Stimulated activated CD4-positive, alpha-beta T cell treated with anti-CD3 and anti-CD28 coated beads, Interleukin-4, amount 100 ng/mL, for 24 hours (primary cell): ENCODE measurements at regions not wholly inside any gene's neighbourhood (a gene's known extent, or its start where the extent isn't known, plus 50 kb on each side); places are given as distances from the start of the nearest gene placed in this dataset.

Source experiments
- DNase-seq: peaks from one replicate; pipeline ENCODE4 v3.0.0-alpha.2; 2020

DNA sequence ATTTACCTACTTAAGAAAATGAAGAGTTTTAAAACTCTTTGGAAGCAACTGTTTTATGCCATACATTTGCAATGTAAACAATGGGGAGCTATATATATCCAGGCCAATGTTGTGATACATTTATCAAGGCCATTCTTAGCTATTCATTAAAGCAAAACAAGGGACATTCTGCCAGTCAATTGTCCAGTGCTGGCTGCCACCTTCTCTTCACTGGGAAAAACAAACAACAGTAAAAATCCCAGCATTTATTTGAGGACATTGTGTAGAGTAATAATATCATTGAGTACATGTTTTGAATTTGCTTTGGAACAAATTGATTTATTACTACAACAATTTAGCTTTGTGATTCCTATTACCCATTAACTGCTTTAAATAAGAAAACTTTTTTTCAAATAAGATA, 1107.4 kb downstream of the DTWD2 start:
- DNase-seq = no peak

DNA sequence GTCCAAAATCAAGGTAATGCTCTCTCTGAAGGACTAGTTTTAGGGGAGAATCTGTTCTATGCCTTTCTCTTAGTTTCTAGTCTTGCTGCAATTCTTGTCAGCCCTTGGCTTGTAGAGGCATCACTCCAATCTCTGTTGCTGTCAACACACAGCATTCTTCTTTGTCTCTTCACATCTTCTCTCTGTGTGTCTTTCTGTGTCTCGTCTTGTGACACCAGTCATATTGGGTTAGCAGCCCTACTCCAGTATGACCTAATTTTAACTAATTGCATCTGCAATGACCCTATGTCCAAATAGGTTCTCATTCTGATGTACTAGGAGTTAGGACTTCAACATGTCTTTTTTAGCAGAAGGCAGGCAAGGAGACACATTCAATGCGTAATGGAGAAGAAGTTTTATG, 1110.6 kb downstream of the DTWD2 start:
- no peak for DNase-seq

DNA sequence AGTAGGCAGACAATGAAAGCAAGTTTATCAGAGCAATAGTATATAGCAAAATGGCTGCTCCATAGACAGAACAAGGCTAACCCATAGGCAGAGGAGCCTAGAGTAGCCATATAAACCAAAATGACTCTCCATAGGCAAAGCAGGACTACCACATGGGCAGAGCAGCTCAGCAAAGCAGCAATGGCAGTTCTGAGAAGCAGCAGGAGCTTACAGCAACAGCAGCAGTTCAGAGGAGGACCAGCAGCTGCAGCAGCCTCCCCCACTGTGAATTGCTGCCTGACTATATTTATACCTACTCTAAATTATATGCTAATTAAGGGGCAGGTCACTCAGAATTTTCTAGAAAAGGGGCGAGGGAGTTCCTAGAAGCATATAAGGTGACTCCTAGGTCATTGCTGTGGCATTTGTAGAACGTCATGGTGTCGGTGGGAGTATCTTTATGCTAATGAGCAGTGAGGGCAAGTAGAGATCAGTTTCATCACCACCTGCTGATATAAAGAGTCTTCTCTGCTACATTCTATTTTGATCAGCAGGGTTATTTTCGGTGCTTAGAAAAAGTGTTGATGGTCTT, 1115.5 kb downstream of the DTWD2 start:
- no peak for DNase-seq

DNA sequence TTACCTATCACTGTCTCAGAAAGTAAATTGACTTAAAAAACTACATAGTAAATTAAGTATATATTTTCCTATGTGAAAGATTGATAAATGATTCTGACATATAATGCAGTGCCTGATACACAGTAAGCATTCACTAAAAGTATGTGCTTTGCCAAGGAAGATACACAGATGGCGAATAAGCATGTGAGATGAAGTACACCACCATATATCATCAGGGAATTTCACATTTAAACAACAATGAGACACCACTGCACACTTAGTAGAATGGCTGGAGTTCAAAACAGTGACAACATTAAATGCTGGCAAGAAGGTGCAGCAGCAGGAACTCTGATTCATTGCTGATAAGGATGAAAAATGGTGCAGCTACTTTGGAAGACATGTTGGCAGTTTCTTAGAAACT, 1118.8 kb downstream of the DTWD2 start:
- DNase-seq = no peak

DNA sequence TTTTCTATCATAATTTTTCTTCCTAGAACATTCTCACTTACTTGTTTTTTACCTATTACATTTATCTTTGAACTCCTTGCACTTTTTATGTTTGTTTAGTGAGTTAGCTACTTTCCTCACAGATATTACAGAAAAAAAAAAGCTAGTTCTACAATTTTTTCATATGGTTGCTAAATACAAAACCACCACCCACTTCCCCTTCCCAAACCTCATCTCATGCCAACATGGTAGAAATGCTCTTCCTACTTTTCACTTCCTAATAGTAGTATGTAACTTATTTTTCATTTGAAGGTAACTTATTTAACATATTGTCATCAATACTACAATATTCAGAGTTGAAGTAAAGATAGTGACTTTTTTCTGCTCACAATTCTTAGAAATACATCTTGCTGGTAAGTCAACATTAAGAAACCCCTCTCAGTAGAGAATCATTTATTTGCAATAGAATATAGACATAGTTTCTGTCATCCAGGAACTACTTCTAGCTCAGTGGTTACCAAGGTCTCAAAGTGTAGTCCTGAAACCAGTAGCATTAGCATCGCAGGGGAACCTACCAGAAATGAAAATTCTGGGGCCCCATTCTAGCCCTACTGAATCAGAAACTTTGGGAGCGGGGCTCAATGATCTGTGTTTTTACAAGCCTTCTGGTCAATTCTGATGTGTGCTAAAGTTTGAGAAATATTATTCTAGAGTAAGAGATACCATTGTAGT, 1124.6 kb downstream of the DTWD2 start:
- DNase-seq = no peak

DNA sequence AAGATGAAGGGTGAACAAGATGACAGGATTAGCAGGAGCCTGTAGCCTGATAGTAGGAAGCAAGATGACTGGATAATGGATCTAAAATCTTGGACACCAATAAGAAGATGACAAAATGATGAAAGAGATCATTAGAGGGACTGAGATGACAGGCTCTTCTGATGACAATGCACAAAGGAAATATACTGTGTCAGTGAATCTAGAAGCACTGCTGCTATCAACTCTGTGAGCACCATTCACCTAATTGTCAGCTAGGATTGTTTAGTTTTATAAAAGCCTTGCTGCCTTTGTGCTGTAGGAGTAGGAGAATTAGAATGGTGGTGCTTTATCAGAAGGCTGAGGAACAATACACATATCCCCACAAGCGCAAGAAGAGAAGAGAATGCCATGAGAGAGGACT, 1127.8 kb downstream of the DTWD2 start:
- no peak for DNase-seq

DNA sequence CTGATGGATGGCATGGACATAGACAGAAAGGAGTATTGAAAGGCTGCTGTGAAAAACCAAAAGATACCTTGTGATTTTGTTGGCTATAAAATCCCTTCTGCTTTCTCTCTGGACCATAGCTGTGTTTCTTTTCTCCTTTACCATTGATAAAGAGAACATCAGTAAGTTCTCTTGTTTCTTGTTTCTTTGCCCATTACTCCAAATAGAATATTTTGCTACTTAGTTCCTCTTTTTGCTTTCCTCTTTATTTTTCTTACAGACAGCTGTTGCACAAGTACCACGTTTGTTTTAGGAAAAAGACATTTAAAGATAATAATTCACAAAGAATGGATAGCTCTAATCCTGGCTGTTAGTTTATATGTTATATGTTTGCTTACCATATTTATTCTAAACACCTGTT, 1129.2 kb downstream of the DTWD2 start:
- DNase-seq = no peak

DNA sequence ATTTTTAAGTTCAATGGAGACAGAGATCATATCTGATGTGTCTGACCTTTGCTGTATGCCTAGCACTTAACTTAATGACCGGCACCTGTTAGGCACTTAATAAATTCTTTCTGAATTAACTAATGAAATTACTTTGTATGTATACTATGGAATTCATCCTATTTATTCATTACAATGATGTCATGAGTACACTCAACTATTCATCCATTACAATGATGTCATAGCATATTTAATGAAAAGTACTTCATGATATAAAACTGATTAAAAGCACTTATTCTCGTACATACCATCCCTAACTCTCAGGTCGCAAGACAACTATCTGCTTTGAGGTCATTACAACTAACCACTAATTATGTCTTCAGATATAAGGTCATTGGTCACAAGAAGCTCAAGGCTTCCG, 1131.6 kb downstream of the DTWD2 start:
- DNase-seq = no peak

DNA sequence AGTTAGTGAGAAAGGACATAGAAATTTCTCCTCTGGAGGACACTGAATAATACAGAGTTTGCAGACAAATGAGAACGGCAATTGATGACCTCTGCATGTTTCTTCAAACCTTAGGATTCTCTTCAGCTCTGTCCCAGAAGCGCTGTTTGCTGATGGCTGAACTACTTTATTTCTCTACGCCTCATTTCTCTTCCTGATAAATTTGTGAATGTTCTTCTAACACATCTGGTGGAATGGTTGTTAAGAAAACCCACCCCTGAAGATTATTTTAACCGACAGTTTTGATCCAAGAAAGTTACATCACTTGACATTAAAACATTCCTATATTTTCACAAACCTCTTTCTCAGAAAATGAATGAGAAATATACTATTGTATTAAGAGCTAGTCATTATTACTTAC, 1150.6 kb downstream of the DTWD2 start:
- DNase-seq = no peak

DNA sequence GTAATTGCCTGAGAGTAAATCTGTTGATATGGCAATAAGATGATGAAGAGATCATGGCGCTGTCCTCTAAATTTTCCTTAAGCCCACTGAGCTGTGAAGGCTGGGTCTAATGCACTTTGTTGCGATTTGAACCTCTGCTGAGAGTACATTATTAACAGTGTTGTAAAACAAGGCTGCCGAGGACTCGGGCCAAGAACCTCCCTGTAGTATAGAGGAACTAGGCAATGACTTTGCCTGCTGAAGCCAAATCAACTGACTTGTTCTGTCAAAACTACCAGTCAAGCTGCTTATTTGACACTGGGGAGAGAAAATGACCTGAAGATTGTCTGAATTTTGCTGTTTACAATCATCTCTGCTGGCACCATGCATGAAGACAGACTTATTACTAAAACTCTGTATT, 1154.7 kb downstream of the DTWD2 start:
- DNase-seq = no peak

DNA sequence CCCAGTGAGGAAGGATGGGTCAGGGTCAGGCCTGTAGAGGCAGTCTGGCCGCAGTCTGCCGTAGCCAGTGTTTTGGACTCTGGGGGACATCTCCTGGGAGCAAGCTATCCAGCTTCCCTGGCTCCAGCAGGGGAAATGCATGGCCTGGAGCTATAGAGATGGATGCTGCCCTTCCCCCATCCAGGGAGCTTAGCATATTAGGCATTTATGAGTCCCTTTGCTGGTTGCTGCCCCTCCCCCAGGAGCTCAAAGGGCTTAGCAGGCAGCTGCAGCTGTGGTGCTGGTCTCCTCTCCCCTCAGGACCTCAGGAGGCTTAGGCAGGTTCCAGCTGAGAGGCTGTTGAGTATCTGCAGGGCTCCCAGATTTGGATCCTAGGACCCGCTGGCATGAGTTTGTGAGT, 1158.7 kb downstream of the DTWD2 start:
- DNase-seq = no peak

DNA sequence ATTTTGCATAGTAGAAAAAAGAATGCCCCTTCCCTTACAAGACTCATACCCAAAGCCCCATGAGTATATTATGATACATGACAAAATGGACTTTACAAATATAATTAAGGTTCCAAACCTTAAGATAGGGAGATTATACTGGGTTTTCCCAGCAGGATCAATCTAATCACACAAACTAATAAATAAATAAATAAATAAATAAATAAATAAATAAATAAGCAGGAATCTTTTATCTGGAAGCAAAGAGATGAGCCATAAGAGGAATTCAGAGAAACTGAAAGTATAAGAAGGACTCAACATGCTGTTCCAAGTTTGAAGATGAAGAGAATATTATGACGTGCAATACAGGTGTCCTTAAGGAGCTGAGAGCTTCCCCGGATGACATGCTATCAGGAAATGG, 1174.5 kb downstream of the DTWD2 start:
- no peak for DNase-seq

DNA sequence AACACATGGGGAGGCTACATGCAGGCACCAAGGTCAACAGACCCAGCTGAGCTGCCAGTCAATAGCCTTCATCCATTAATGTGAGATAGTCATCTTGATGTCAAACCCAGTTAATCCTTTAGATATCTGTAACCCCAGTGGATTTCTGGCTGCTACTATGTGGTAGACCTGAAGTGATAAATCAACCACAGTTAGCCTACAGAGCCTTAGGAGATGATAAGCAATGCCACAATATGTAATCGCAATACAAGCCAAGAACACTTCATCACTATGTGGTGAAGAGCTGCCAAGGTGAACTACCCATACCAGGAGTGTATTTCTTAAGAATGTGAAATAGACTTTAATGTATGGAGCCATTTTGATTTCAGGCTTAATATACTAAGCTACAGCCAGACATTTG, 1175.5 kb downstream of the DTWD2 start:
- DNase-seq = no peak

DNA sequence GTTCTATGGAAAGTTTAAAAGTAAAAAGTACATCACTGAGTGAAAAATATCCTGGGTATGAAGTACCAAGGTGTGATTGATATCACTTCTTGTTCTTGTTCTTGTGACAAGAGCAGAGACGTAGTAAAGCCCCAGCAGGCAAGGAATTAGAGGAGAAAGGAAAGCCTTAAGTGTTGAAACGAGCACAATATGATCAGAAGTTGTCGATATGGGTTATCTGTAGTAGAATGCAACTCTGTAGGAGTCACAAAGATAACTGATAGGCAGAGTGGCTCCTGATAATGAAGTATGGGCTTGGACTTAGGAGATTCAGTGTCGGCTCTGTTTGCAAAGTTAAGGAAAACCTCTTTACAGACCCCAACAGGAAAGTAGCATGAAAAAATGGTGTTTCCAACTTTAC, 1179.1 kb downstream of the DTWD2 start:
- DNase-seq = no peak

DNA sequence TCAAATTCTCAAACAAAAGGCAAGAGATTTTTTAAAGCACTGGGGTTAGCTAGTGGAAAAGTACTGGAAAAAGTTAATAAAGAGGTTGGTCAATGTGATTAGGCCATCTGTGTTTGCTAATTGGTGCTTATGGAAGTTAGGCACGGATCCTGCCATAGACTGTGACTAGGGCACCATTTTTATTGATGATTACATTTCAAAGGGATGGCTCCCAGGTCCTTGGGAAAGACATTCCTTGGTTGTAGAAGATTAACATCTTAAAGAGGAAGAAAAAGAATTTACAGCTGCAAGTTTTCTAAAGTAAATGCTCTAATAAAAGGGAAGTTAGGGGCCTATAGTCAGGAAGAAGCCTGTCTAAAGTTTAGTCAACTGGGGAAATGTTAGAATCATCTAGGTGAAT, 1183.3 kb downstream of the DTWD2 start:
- DNase-seq = no peak

DNA sequence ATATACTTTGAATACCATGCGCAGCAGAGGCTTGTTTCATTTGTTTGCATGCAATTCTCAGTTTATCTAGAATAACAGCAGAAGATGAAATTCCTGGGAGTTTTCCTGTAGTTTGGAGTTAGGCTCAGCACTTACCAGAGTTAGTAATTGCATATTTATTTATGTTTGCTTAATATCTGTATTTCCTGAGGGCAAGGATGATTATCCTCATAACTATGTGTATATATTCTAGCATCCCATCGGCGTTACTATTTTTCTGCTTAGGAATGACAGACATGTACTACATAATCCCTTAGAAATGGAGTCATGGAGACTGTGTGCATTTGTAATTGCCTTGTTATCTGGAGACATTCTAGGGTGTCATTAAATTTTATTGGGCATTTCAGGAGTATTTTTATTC, 1184.8 kb downstream of the DTWD2 start:
- DNase-seq = no peak

DNA sequence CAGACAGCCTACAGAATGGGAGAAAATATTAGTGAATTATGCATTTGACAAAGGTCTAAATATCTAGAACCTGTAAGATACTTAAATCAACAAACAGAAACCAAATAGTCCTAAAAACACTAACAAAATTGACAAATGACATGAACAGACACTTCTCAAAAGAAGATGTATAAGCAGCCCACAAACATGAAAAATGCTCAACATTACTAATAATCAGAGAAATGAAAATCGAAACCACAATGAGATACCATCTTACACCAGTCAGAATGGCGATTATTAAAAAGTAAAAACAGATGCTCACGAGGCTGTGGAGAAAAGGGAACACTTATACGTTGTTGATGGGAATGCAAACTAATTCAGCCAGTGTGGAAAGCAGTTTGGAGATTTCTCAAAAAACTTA, 1186.8 kb downstream of the DTWD2 start:
- no peak for DNase-seq

DNA sequence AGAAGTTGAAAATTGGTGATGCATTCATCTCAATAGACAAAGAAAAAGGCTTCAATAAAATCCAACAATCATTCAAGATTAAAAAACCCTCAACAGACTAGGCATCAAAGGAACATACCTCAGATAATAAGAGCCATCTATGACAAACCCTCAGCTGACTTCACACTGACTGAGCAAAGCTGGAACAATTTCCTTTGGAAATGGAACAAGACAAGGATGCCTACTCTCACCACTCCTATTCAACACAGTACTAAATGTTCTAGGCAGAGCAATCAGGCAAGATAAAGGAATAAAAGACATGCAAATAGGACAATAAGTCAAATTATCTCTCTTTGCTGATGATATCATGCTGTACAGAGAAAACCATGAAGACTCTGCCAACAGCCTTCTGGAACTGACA, 1188.1 kb downstream of the DTWD2 start:
- DNase-seq = no peak

DNA sequence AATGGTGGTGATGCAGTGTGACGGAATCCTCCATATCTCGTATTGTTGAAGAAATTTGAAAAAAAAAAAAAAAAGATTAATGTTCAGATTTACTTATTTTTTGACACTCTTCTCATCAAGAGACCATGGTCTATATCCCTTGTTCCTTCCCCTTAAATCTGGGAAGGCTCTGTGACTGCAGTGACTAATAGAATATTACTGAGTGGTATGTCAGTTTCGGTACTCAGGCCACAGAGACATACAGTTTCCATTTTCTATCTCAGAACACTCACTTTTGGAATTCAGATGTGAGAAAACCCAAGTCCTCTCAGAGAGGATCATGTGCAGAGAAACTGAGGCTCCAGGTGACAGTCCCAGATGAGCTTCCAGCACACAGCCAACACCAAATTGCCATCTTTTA, 1193.5 kb downstream of the DTWD2 start:
- no peak for DNase-seq

DNA sequence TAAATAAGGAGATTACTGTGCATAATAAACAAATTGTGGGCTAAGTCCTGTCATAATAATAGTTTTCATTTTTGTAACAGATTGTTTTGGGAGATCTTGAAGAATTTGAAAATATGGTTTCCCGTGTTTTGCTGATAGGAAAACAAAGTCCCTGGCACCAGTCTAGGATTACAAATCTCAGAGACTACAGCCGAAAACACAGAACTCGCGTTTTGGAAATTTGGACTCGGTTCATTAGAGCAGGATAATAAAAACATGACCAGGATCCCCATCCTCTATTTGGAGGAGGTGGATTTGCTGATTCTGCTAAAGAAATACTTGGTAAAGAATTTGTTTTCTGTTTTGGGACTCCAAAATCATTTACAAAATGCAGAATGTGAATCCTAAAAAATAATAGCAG, 1194.4 kb downstream of the DTWD2 start:
- no peak for DNase-seq

DNA sequence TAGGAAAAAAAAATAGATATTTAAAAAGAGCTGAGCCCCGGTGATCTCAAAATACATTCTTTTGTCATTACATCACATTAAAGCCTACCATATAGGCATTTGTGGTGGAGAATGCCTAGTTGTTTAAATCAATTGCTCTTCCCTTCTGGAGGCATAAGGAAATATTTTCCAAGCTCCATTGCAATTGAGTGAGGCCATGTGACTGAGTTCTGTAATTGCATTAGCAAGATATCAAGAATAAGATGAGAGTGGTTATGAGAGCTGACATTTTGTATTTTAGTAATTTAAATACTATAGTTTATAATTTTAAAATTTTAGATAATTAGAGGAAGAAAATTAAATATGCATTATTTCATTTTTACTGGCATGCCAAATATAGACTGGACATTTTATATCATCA, 1195.9 kb downstream of the DTWD2 start:
- no peak for DNase-seq

DNA sequence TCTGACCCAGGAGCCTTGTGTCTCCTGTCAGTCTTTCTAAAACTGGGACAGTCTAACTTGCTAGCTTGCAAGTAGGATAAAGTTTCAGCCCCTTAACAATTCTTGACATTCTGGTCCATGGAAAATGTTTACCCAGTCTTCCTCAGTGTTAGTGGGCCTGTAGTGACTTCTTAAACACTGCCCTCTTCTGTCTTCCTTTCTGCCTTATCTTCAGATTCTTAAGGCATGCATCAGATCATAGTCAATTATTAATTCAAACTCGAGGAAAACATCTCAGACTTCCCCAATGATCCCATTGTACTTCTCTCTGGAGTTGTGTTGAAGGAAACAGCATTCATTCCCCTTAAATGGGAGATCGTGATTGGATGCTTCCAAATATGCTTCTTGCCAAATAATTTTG, 1199.8 kb downstream of the DTWD2 start:
- DNase-seq = no peak

DNA sequence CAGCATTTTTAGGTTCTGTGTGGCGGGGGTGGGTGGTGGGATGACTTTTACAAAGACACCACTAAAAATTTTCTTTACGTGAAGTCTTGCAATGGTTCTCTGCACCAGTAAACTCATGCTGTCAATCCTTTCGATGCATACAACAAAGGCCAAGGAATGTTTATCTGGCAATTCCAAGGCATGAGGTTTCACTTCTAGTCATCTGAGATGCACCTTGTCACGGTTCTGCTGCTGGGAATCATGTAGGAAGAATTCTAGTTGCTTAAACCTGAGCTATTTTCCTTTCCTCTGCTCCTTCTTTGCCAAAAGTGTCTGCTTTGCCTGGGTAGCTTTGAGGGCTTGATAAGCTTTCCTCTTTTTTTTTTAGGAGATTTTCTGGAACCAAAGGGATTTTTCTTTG, 1204.5 kb upstream of the SEMA6A start:
- DNase-seq = no peak

DNA sequence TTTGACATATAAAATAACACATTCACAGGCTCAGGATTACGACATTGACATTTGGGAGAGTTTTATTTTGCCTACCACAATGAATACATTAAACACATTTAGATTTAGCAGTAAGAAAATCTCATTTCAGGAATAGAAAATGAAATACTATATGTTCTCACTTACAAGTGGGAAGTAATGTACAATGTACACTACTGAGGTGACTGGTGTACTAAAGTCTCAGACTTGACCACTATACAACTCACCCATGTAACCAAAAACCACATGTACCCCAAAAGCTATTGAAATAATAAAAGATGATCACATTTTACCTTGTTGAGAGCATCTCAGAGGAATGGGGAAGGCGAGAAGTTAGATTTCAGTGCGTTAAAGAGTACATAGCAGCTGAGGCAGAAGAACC, 1202.4 kb upstream of the SEMA6A start:
- no peak for DNase-seq

DNA sequence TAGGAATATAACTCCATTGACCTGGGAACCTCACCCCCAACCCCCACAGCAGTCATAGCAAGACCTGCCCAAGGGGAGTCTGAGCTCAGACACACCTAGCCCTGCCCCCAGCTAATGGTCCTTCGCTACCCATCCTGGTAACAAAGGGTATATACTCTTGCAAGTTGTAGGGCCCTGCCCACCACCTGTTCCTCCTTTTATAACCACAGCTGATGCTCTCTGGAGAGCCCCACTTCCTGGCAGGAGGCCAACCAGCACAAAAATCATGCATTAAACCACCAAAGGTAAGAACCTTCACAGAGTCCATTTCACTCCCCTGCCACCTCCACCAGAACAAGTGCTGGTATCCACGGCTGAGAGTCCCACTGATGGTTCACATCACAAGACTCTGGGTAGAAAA, 1195.3 kb upstream of the SEMA6A start:
- no peak for DNase-seq
